ENCODE measurements at regions not wholly inside any gene's neighbourhood (a gene's known extent, or its start where the extent isn't known, plus 50 kb on each side); places are given as distances from the start of the nearest gene placed in this dataset.
A peak's percentile ranks its signal among the peaks of the same experiment; 100 is the strongest.

DNA sequence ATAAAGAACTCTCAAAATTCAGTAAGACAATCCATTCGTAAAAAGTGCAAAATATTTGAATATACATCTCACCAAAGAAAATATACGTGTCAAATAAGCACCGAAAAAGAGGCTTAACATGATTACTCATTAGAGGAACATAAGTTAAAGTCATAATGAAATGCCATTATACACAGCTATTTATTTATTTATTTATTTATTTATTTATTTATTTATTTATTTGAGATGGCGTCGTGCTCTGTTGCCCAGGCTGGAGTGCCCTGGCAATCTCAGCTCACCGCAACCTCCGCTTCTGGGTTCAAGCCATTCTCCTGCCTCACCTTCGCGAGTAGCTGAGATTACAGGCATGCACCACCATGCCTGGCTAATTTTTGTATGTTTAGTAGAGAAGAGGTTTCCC, 203.6 kb upstream of the UBASH3B start:
- no peak for DNase-seq (ENCODE audit: low read depth)

DNA sequence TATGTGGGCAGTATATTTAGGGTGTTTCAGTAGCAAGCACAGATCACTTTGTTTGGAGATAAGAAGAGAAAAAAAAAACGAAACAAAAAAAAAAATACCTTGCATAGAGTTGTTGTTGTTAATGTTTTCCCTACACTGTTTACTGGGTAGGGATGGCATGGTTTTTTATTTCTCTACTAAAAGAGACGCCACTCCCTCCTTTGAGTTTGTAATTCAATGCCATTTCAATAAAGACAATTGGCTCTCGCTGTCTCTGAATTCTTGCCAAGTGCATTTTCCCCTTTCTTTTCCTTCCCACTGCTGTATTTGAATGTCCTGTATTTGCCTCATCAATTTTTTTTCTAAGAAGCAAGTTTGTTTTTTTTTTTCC, 213.9 kb upstream of the UBASH3B start:
- no peak for DNase-seq (ENCODE audit: low read depth)

DNA sequence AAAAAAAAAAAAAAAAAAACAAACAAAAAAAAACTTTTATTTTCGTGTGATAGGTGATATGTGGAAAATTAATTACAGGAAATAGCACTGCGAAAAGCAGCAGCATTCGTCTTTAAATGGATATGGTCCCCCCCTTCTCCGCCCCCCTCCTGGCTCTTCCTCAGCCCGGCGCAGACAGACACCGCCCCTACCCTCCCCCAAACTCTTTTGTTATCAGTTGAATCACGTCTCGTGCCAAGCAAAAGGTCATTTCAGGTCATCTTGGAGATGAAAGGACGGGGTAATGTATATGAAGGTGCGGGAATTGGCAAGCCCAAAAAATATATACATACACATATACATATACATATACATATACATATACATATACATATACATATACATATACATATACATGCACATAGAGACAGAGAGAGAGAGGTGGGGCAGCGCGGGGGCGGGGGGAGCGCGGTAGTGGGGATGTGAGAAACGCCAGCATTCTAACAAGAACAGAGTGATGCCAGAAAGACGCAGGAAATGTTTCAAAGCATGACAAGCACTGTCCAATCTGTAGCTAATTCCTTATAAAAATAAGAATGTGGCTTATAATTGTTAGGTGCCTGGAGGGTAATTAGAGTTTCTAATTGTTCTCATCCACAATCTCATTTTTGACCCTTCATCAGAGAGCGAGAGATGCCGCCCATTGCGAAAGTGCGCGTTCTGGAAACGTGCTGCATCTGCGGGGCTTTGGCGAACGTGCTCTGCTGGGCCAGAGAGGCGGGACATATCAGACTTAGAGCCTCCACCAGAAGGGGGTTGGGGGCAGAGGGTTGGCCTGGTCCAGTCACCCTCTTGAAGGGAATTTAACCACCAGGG, 214.5 kb upstream of the UBASH3B start:
- DNase-seq (ENCODE audit: low read depth): peak; percentile 5

DNA sequence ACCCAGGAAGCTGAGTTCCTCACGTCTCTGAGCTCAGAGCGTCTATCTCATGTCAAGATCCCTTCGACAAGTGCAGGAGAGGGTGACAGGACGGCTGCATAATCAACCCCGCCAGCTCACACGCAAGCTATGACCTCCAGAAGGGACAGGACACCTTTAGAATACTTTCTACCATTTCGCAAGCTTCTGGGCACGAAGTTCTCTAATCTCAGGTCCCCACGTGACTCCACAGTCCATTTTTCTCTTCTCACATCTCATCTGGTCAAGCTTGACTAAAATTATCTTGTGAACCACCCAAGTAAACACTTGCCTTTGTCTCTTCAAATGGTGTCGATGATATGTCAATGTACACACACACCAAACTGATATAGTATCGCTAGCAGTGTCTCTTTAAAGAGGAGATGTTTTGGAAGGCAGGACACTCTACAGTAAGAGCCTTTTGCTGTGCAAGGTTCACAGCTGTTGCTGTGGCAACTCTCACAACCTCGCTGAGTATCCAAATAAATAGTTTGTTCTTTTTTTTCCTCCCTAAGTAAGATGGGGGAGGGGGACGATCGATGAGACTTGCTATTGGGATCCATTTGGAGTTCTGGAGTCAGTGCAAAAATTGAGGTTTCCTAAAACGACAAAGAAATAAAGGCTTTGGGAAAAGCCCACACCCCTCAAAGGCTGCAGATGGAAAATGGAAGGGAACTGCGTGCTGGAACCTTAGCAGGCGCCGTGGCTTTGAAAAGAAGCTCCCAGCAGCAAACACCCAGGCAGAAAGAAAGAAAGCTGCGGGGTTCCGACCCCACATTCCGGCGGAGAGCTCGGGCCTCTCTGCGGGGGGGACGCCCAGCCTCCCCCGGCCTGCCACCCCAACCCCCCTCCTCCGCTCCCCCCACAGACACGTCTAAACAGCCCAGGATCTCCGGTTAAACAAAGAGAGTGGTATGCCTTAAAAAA, 215.4 kb upstream of the UBASH3B start:
- DNase-seq (ENCODE audit: low read depth): peak; percentile 23

DNA sequence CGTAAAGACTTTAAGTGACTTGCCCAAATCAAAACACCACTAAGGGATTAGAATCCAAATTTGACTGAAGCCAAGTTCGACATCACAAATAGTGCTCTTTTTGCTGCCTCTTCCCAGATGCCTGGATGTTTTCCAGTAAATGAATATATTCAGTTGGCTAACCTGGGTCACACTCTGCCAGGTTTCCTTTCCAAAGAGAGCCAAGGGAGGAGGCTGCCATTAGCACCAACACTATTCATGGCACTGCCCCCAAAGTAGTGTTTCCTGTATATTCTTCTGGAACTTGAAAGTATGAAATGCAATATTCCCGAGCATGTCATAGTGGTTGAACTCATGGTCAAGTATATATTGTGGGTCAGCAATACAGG, 219.3 kb upstream of the UBASH3B start:
- no peak for DNase-seq (ENCODE audit: low read depth)

DNA sequence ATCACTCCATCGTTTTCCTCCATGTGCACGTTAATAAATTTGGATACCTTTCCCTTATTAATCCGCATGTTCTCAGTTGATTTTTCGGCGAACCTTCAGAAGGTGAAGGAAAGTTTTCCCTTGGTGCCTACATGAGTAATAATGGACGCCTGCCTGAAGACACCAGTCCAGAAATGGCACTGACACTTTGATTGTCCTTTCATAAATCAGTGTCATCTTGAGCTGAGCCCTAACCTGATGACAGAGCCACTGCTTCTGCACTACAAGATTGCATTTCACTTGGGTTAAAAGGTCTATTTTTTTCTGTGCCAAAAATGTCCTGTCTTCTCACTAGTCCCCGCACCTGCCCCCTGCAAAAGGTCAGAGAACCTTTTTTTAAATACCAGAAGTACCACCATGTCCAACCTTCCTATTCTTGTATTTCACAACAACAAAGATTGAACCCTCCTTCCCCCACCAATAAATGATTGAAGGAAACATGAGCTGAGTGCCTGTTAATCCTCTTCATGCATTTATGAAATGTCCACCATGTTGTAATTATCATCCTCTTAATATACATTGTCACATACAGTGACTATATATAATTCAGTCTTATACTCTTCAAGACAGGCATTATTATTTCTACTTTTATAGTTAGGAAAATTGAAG, 219.9 kb upstream of the UBASH3B start:
- no peak for DNase-seq (ENCODE audit: low read depth)

DNA sequence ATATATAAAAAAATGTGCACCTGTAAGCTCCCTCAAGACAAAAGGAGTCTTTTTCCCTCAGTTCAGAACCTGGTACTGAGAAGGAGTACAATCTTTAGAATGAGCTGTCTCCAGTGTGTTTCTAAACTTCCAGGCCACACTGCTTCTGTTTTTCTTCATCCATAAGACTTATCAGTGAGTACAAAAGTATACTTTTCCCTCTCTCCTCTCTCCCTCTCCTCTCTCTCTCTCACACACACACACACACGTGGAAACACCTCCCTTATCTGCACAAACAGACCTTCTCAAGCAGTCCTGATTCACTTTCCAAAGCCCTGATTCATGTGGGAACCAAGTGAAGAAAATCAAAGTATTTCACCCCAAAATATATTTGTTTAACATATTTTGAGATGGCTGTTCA, 220.7 kb upstream of the UBASH3B start:
- no peak for DNase-seq (ENCODE audit: low read depth)

DNA sequence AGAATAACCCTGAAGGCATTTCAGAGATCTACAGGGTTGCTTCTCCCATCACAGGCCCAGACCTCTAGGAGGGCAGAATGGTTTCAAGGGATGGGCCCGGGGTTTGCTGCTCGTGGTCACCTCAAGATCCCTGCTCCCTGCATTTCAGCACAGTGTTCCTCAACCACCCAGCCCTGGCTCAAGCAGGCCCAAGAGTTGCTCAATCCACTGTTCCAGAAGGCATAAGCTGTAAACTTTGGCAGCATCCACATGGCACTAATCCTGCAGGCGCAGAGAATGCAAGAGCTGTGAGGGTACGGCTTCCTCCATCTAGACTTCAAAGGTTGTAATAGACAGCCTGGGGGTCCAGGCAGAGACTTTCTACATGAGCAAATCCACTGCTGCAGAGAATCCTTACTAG, 225.0 kb upstream of the UBASH3B start:
- no peak for DNase-seq (ENCODE audit: low read depth)

DNA sequence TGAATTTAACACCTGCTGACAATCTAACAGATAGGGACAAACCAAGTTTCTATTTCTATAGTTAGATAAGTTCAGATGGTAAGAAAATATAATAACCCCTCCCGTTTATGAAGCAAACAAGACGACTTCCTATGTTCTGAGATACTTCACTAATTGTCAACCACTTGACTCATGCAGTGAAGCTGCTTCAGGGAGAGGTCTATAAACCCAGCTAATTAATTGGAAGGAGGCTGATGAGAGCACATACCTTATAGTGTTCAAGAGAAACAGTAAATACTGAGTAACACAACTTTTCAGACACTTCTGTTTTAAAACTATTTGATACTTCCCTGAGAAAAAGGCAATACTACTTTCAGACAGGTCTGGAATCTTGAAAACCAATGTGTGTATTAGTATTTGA, 229.4 kb upstream of the UBASH3B start:
- DNase-seq (ENCODE audit: low read depth): no peak

DNA sequence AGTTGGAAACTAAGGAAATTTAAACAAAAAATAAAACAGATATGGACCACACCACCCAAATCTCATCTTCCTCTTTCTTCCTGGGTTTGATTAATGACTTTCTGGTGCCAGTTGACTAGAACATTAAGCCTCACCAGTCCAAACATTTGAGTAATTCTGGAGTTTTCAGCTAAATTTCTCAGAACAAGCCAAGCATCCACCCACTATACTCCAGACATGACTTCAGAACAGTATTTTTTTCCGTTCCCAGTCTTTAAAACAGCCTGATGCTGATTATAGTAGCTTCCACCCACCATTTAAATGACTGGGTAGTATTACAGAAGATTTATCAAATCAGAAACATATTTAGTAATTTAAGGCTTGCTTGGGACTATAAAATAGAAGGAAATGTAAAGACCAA, 230.9 kb upstream of the UBASH3B start:
- no peak for DNase-seq (ENCODE audit: low read depth)

DNA sequence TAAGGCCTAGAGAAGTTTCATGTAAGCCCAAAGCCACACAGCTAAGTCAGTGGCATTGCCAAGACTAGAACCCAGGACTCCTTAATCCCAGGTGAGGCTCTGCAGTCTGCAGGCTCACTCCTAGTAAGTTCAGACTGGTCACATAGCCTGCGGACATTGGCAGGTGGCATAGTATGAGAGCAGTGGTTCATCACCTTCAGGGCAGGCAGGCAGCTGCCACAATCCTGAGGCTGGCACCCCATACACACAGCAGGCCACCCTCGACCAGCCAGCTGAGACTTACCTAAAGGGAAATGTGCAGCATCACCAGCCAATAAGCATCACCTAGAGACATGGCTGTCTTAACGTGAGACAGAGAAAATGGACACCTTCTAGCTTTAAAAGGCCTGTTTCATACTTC, 231.6 kb upstream of the UBASH3B start:
- DNase-seq (ENCODE audit: low read depth): no peak

DNA sequence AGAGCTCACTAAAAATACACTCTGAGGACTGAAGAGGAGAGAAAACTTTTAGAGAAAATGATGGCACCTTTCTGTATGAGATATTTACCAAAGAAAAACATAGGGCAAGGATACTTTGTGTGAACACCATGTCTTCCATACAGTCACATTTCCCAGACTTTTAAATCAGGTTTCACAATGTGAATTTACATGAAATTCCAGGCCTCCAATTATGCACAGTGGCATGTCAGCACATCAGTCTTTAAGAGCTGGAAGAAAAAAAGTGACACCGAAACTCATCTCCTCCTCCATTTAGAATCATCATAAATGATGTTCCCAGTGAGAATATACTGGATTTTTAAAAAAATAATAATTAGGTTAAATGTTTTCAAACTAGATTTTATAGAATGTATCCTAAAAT, 232.2 kb upstream of the UBASH3B start:
- DNase-seq (ENCODE audit: low read depth): no peak

DNA sequence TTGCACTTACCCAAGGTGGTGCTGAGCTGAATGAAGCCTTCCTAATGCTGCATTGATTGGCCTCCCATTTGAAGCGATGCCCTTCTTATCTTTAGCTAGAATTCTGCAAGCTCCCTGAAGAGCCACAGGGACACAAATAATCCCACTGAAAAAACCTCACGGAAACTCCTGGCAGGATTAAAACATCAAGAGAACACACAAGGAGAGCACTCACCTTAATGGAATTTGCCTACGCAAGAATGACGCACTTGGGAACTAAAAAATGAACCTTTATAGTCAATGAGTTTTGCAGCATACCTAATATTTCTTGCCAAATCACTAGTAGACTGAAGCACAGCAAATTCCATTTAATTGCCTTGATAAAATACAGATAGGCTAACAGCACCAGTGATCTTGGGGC, 232.8 kb upstream of the UBASH3B start:
- DNase-seq (ENCODE audit: low read depth): no peak

DNA sequence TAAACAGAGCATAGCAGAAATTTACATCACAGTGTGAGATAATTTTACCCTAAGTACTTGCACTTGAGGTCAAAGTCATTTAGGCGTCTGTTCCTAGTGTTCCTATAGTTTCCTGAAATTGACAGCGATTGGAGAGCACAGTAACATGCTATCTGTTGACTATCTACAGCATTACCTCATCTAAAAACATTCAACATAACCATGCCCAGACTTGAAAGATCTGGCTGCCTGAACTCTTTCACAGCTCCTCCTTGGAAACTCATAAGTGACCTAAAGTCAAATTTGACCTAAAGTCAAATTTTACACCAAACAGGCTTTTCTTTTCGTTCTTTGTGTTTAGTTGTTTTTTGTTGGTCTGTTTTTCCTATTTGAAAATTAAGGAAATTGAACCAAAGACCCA, 233.8 kb upstream of the UBASH3B start:
- DNase-seq (ENCODE audit: low read depth): no peak

DNA sequence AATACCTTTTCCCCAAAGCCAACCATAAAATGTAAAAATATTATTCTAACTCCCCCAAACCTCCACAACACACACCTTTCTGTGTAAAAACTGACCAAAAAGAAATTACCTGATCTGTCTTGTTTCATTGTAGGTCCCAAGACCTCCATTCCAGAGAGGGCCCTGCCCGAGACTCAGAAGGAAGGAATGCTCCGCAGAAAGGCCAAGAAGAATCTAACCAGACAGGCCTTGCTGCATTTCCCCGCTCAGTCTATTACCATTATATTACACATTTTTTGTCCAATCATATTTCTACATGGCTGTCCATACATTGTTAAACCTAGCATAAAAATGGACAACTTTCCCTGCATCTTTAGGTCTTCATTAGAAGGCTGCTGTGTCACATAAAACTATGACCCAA, 237.5 kb upstream of the UBASH3B start:
- no peak for DNase-seq (ENCODE audit: low read depth)

DNA sequence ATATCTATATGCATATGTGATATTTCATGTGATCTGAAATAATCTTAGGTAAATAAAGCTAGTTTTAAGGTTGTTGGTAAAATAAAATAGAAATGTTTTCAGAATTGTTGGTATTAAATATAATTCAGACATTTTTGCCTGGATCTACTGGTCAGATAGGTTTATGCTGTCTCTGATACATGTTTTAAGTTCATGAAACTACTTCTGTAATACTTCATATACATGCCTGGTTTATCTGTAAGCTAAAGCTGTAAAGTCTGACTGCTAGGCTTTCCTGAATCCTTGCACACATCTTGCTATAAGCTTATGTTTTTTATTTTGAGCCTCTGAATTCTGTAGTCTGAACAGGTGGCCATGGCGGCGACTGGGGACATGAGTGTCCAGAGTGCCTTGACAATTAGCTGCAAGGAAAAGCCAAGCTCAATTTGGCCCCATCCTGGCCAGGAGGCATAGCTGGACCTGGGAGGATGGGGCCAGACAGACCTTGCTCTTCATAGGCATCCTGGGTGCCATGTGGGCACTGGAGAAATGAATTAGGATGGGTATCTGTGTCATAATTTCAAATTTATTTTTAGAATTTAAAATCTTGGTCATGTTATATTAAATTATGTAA, 241.0 kb upstream of the UBASH3B start:
- DNase-seq (ENCODE audit: low read depth): no peak

DNA sequence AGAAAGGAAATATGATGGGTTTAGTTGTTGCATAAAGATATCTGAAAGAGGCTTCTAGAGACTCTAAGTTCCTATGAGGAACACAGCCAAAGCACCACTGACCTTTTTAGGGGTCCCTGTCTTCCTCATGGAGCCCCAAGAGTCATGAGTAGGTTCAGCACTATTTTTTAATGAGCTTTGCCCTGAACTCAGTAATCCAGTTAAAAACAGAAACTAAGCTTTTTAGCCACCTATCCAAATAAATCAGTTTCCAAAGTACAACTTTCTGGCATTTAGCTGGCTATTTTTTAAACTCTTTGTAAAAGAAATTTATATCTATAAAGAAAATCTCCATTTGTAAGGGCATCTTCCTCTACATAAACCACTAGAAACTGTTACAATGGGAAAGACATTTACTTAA, 241.8 kb upstream of the UBASH3B start:
- DNase-seq (ENCODE audit: low read depth): no peak

DNA sequence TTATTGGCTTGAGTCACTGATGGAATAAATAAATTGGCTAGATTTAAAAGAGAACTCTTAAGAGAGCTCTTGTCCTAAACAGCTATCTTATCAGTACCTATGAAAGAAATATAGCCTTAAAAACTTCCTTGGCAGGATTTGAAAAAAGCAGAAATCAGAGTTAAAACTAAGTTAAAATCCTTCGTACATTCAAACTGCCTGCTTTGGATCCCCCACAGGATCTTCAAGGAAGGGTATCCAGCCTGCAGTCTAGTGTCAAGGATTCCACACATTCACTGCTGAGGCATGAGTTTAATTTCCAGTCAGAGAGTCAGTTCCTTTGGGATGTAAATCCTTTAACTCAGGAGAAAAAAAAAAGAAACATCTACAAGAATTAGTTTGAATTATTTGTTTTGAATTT, 242.9 kb upstream of the UBASH3B start:
- no peak for DNase-seq (ENCODE audit: low read depth)

DNA sequence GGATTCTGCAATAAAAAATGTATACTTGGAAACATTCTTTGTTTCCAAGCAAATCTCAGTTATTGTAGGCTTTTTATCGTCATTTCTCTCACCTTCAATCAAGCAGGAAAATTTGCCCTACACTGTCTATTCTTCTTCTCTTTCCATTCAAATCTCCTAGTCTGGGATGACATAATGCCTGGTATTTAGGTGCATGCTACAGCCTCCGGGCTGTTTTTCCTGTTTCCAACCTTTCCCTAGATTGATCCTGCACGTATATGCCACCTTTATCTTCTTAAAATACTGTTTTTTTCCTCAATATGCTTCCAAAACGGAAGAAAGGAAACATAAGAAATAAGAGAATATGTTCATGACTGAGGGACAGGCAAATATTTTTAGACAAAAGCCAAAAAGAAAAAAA, 249.1 kb upstream of the UBASH3B start:
- no peak for DNase-seq (ENCODE audit: low read depth)

DNA sequence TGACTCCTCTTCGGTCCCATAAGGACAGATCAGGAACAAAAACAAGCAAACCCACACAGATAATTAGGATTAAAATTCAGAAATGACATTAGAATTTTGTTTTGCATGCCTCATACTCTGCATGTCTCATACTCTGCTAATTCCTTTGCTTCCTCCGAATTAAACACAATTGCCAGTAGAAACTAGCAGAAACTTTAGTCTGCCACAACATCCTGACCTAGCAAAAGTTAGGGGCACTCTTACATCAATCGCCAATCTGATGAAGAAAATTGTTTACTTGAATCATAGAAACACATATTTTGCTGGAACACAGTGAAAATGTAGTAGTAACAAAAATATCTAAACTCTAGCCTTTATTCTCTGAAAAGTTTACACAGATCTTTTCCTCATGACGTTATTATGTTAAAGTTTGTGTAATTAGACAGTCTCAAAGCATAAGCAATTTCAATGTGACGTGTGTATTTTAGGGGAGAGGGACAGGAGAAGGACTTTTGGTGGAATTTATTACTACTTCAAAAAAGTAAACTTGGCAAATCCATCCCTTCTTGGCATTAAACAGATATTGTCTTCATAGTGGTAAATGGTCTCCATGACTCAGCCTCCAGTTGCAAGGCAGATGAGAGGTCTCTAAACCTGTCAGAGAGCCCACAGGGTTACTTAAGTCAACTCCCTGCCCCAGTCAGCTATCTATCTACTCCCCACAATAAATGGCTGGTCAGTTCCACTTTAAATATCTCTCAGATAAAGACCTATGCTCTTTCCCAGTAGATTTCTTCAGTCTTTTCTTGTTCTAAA, 249.8 kb upstream of the UBASH3B start:
- DNase-seq (ENCODE audit: low read depth): no peak

DNA sequence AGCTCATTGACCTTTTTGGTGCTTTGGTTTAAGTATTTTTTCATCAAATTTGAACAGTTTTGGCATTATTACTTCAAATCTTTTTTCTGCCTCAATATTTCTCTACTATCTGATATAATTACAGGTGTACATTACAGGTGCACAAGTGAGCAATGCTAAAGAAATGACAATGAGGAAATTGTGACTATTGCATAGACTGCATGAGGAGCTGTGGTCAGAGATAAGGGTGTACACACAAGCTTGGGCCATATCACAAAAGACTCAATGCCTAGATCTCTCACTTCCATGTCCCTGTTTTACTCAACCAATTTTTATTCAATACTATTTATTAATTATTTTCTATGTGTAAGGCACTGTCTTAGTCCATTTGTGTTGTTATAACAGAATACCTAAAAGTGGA, 251.0 kb upstream of the UBASH3B start:
- no peak for DNase-seq (ENCODE audit: low read depth)
